K562 (cell line): ENCODE measurements at regions not wholly inside any gene's neighbourhood (a gene's known extent, or its start where the extent isn't known, plus 50 kb on each side); places are given as distances from the start of the nearest gene placed in this dataset.

Experiments used
- ZNF143 ChIP-seq: sonication (generic); formaldehyde crosslinking; IDR thresholded peaks from 2 replicates; pipeline ENCODE4 v1.9.0; 2022; ENCODE audit warnings: mild to moderate bottlenecking, missing genetic modification reagents
- TF ChIP-seq, protein P1 (sequence below): fragments of 200-600 bp; sonication (generic); IDR thresholded peaks from one replicate; pipeline ENCODE4 v1.6.1; 2012; ENCODE audit warnings: mild to moderate bottlenecking, low read depth, low read length, inconsistent platforms
- TF ChIP-seq, protein P2 (sequence below): fragments of 450-650 bp; formaldehyde crosslinking; IDR thresholded peaks from 2 replicates; pipeline ENCODE4 v1.4.0; 2020; ENCODE audit warnings: mild to moderate bottlenecking, moderate library complexity

DNA sequence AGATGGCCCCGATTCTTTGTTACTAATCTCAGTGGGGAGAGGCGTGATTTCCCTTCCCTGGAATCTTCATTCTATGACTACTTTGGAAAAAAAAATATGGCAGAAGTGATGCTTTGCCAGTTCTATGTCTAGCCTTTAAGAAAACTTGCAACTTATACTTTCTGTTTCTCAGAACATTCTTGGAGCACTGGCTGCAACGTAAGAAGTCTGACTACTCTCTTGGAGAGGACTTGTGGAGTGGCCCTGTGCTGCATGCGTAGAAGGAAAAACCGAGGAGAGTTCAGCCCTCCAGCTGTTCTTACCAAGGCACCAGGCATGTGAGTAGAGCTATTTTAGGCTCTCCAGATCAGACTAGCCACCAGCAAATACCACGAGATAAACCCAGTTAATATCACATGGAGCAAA is 77.6 kb upstream of the STXBP5 start (continued):
- TF ChIP-seq, protein P1, sequence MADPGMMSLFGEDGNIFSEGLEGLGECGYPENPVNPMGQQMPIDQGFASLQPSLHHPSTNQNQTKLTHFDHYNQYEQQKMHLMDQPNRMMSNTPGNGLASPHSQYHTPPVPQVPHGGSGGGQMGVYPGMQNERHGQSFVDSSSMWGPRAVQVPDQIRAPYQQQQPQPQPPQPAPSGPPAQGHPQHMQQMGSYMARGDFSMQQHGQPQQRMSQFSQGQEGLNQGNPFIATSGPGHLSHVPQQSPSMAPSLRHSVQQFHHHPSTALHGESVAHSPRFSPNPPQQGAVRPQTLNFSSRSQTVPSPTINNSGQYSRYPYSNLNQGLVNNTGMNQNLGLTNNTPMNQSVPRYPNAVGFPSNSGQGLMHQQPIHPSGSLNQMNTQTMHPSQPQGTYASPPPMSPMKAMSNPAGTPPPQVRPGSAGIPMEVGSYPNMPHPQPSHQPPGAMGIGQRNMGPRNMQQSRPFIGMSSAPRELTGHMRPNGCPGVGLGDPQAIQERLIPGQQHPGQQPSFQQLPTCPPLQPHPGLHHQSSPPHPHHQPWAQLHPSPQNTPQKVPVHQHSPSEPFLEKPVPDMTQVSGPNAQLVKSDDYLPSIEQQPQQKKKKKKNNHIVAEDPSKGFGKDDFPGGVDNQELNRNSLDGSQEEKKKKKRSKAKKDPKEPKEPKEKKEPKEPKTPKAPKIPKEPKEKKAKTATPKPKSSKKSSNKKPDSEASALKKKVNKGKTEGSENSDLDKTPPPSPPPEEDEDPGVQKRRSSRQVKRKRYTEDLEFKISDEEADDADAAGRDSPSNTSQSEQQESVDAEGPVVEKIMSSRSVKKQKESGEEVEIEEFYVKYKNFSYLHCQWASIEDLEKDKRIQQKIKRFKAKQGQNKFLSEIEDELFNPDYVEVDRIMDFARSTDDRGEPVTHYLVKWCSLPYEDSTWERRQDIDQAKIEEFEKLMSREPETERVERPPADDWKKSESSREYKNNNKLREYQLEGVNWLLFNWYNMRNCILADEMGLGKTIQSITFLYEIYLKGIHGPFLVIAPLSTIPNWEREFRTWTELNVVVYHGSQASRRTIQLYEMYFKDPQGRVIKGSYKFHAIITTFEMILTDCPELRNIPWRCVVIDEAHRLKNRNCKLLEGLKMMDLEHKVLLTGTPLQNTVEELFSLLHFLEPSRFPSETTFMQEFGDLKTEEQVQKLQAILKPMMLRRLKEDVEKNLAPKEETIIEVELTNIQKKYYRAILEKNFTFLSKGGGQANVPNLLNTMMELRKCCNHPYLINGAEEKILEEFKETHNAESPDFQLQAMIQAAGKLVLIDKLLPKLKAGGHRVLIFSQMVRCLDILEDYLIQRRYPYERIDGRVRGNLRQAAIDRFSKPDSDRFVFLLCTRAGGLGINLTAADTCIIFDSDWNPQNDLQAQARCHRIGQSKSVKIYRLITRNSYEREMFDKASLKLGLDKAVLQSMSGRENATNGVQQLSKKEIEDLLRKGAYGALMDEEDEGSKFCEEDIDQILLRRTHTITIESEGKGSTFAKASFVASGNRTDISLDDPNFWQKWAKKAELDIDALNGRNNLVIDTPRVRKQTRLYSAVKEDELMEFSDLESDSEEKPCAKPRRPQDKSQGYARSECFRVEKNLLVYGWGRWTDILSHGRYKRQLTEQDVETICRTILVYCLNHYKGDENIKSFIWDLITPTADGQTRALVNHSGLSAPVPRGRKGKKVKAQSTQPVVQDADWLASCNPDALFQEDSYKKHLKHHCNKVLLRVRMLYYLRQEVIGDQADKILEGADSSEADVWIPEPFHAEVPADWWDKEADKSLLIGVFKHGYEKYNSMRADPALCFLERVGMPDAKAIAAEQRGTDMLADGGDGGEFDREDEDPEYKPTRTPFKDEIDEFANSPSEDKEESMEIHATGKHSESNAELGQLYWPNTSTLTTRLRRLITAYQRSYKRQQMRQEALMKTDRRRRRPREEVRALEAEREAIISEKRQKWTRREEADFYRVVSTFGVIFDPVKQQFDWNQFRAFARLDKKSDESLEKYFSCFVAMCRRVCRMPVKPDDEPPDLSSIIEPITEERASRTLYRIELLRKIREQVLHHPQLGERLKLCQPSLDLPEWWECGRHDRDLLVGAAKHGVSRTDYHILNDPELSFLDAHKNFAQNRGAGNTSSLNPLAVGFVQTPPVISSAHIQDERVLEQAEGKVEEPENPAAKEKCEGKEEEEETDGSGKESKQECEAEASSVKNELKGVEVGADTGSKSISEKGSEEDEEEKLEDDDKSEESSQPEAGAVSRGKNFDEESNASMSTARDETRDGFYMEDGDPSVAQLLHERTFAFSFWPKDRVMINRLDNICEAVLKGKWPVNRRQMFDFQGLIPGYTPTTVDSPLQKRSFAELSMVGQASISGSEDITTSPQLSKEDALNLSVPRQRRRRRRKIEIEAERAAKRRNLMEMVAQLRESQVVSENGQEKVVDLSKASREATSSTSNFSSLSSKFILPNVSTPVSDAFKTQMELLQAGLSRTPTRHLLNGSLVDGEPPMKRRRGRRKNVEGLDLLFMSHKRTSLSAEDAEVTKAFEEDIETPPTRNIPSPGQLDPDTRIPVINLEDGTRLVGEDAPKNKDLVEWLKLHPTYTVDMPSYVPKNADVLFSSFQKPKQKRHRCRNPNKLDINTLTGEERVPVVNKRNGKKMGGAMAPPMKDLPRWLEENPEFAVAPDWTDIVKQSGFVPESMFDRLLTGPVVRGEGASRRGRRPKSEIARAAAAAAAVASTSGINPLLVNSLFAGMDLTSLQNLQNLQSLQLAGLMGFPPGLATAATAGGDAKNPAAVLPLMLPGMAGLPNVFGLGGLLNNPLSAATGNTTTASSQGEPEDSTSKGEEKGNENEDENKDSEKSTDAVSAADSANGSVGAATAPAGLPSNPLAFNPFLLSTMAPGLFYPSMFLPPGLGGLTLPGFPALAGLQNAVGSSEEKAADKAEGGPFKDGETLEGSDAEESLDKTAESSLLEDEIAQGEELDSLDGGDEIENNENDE, result no peak
- TF ChIP-seq, protein P2, sequence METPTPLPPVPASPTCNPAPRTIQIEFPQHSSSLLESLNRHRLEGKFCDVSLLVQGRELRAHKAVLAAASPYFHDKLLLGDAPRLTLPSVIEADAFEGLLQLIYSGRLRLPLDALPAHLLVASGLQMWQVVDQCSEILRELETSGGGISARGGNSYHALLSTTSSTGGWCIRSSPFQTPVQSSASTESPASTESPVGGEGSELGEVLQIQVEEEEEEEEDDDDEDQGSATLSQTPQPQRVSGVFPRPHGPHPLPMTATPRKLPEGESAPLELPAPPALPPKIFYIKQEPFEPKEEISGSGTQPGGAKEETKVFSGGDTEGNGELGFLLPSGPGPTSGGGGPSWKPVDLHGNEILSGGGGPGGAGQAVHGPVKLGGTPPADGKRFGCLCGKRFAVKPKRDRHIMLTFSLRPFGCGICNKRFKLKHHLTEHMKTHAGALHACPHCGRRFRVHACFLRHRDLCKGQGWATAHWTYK (CRISPR knock-in tag), result 0 out of 2 replicates have a peak, but pooled peaks have one; percentile 43
- TF ChIP-seq ZNF143 (CRISPR knock-in tag), result no peak
